GM12878 (cell line): ENCODE measurements at regions not wholly inside any gene's neighbourhood (a gene's known extent, or its start where the extent isn't known, plus 50 kb on each side); places are given as distances from the start of the nearest gene placed in this dataset.

Source experiments
- ATAC-seq: fragments of 200-7000 bp; cut with Tn5 transposase; 3 replicates; pipeline ENCODE4 v1.9.1; 2020; ENCODE audit warnings: mild to moderate bottlenecking, moderate library complexity
- BruUV-seq: library from RNA; stranded (reverse); fragments of 400-500 nt; replicated peaks from 2 replicates; lab custom pipeline; 2021; lab: Mats Ljungman, UMichigan
- CTCF ChIA-PET: fragments of 300-600 bp; sonication (Branson Sonifier 250); formaldehyde crosslinking; extraction: SDS; loops from one replicate; lab custom pipeline; 2021; ENCODE audit warnings: inconsistent platforms; lab: Yijun Ruan, JAX
- POLR2A ChIA-PET: fragments of 350-600 bp; formaldehyde crosslinking; extraction: SDS; loops from one replicate; lab custom pipeline; 2021; ENCODE audit warnings: inconsistent platforms; lab: Charles Lee
- RAD21 ChIA-PET: fragments of 300-600 bp; sonication (Branson Sonifier 250); formaldehyde crosslinking; loops from one replicate; lab custom pipeline; 2023; ENCODE audit warnings: antibody characterized with exemption; ENCODE audit not compliant: unreplicated experiment; lab: Charles Lee
- SMC1A ChIA-PET: fragments of 300-600 bp; sonication (Branson Sonifier 250); formaldehyde crosslinking; loops from one replicate; lab custom pipeline; 2023; ENCODE audit not compliant: unreplicated experiment, uncharacterized antibody; lab: Charles Lee
- DNase-seq: peaks from one replicate; pipeline ENCODE4 v3.0.0-alpha.2; 2011; ENCODE audit warnings: low read depth, low spot score
- FAIRE-seq: peaks from 3 replicates; lab custom pipeline; 2011; peaks lifted over from hg19 to GRCh38; lab: Jason Lieb, UNC
- H2AFZ ChIP-seq: 2 replicates; pipeline ENCODE4 v1.6.0; 2011; ENCODE audit warnings: low read depth, low read length, control low read depth; ENCODE audit not compliant: control insufficient read depth
- H3K27ac ChIP-seq: 2 replicates; pipeline ENCODE4 v1.5.1; 2011; ENCODE audit warnings: control low read depth; ENCODE audit not compliant: control insufficient read depth, insufficient read depth
- H3K27me3 ChIP-seq, 2 experiments: replicated peaks in 1 of 2; 2 replicates each; pipeline versions ENCODE4 v1.6.0 to v1.6.1; 2011; ENCODE audit warnings: low read length in 1 of 2; ENCODE audit not compliant: control insufficient read depth in 2 of 2, insufficient read depth in 2 of 2
- H3K36me3 ChIP-seq, 2 experiments: 2 replicates each; pipeline ENCODE4 v1.5.1; 2011; ENCODE audit warnings: low read length in 1 of 2; ENCODE audit not compliant: control insufficient read depth in 2 of 2, insufficient read depth in 2 of 2
- H3K4me1 ChIP-seq: 2 replicates; pipeline ENCODE4 v1.6.1; 2011; ENCODE audit warnings: mild to moderate bottlenecking, low read length, moderate library complexity, mixed read lengths; ENCODE audit not compliant: control insufficient read depth, insufficient read depth
- H3K4me2 ChIP-seq: 2 replicates; pipeline ENCODE4 v1.6.0; 2011; ENCODE audit warnings: control low read depth; ENCODE audit not compliant: control insufficient read depth, insufficient read depth
- H3K4me3 ChIP-seq: fragments of 200-600 bp; sonication (generic); 2 replicates; pipeline ENCODE4 v1.5.1; 2016
- H3K79me2 ChIP-seq: 2 replicates; pipeline ENCODE4 v1.6.0; 2011; ENCODE audit warnings: low read length; ENCODE audit not compliant: control insufficient read depth, insufficient read depth
- H3K9ac ChIP-seq: 2 replicates; pipeline ENCODE4 v1.8.0; 2011; ENCODE audit warnings: low read length, control low read depth, mixed read lengths; ENCODE audit not compliant: control insufficient read depth, insufficient read depth
- H3K9me3 ChIP-seq: replicated peaks from 3 replicates; pipeline ENCODE4 v1.5.1; 2011; ENCODE audit warnings: mild to moderate bottlenecking, low read length; ENCODE audit not compliant: control insufficient read depth, insufficient read depth
- H4K20me1 ChIP-seq: 2 replicates; pipeline ENCODE4 v1.6.0; 2011; ENCODE audit not compliant: control insufficient read depth, insufficient read depth
- BMI1 ChIP-seq: fragments of 450-650 bp; IDR thresholded peaks from 2 replicates; pipeline ENCODE4 v1.6.1; 2016; ENCODE audit warnings: mild to moderate bottlenecking, moderate library complexity, borderline replicate concordance
- FOXM1 ChIP-seq: IDR thresholded peaks from 2 replicates; pipeline ENCODE4 v1.6.1; 2012; ENCODE audit warnings: low read depth, mild to moderate bottlenecking, inconsistent platforms, low read length, moderate library complexity
- WGBS: methylation state at CpG from one replicate; pipeline ENCODE4 v1.1.6; 2016; ENCODE audit warnings: low lambda C conversion rate; ENCODE audit not compliant: insufficient replicate concordance, insufficient coverage; ENCODE audit errors: missing lambda C conversion rate; 5-methylcytosine and 5-hydroxymethylcytosine counted together
- in situ Hi-C: fragments of 300-500 bp; cut with MboI; formaldehyde crosslinking; loops from 9 replicates; pipeline ENCODE4 v1.14.3; 2018; ENCODE audit warnings: mixed read lengths
- intact Hi-C: fragments of 100-400 bp; cut with micrococcal nuclease; formaldehyde crosslinking; loops from one replicate; pipeline ENCODE4 v1.14.2; 2022; ENCODE audit not compliant: unreplicated experiment
- TF ChIP-seq, protein P1 (sequence below): IDR thresholded peaks from 2 replicates; pipeline ENCODE4 v1.6.1; 2012; ENCODE audit warnings: mild to moderate bottlenecking, low read depth, low read length

DNA sequence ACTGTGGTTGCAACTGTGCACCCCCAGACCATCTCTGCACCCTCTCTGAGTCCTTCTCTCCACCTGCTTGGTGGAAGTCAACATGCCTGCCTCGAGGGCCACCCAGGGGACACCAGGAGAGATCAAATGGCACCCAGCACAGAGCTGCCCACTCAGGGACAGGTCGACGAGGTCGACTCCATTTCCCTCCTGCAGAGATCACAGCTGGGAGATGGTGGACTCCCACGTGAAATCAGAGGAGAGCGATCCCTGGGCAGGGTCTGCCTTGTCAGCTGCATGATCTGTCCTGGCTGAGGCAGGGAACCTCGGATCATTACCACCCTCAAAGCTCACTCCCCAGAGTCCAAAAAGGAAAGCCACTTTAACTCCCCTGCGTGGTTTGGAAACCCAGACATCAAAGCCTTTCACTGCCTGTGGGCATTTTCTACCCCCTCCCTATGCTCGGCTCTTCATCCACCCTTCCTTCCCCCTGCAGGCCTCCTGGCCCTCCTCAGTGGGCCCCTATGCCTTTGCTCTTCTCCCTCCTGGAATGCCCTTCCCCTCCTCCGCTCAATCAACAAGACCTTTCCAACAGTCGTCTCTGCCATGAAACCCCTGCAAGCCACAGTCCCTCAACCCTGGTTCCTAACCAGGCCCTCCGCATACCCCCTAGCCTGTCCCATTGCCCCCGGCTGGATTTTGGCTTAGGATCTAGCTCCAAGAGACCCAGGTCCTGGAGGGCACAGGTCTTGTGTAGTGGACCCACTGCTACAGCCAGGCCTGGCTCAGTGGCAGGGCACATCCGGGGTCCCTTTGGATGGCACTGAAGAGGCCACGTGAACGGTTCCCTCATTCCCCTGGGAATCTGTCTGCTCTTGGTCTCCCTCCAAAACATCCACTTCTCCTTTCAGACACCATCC is 103.8 kb upstream of the RPL38 start:
- FAIRE-seq = no peak
- BruUV-seq = no TSS peak
- in situ Hi-C loops (no loop called here), intact Hi-C loops (no loop called here)
- Histone ChIP-seq H3K4me3 (no peak overlapping the region), H2AFZ (no peak overlapping the region), H3K27me3 (peaks cover 0 to 7% of the 10 kb centered on the region in 2 experiments), H3K27ac (no peak overlapping the region), H3K4me2 (no peak overlapping the region), H3K9me3 (no peaks in the 10 kb centered on the region), H3K9ac (no peak overlapping the region), H3K4me1 (no peaks in the 10 kb centered on the region), H3K36me3 (no peaks in the 10 kb centered on the region), H3K79me2 (no peaks in the 10 kb centered on the region), H4K20me1 (no peaks in the 10 kb centered on the region; the same call in 1 of the 2 replicates)
- ATAC-seq = no peak
- ChIA-PET SMC1A (no interaction called here), CTCF (no interaction called here), POLR2A (no interaction called here), RAD21 (no interaction called here)
- DNase-seq = no peak
- TF ChIP-seq BMI1 = no peak
- TF ChIP-seq FOXM1 = no peak
- TF ChIP-seq, protein P1, sequence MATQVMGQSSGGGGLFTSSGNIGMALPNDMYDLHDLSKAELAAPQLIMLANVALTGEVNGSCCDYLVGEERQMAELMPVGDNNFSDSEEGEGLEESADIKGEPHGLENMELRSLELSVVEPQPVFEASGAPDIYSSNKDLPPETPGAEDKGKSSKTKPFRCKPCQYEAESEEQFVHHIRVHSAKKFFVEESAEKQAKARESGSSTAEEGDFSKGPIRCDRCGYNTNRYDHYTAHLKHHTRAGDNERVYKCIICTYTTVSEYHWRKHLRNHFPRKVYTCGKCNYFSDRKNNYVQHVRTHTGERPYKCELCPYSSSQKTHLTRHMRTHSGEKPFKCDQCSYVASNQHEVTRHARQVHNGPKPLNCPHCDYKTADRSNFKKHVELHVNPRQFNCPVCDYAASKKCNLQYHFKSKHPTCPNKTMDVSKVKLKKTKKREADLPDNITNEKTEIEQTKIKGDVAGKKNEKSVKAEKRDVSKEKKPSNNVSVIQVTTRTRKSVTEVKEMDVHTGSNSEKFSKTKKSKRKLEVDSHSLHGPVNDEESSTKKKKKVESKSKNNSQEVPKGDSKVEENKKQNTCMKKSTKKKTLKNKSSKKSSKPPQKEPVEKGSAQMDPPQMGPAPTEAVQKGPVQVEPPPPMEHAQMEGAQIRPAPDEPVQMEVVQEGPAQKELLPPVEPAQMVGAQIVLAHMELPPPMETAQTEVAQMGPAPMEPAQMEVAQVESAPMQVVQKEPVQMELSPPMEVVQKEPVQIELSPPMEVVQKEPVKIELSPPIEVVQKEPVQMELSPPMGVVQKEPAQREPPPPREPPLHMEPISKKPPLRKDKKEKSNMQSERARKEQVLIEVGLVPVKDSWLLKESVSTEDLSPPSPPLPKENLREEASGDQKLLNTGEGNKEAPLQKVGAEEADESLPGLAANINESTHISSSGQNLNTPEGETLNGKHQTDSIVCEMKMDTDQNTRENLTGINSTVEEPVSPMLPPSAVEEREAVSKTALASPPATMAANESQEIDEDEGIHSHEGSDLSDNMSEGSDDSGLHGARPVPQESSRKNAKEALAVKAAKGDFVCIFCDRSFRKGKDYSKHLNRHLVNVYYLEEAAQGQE = no peak
- WGBS = 12% methylated on average over 16 of the region's 16 CpGs
